Upper lobe of left lung (tissue), 6 donors: ENCODE measurements at regions not wholly inside any gene's neighbourhood (a gene's known extent, or its start where the extent isn't known, plus 50 kb on each side); places are given as distances from the start of the nearest gene placed in this dataset.
A peak's percentile ranks its signal among the peaks of the same experiment; 100 is the strongest.

Experiments used
- ATAC-seq, 2 donors: fragments of 200-7000 bp; cut with Tn5 transposase; one replicate each; pipeline ENCODE4 v1.9.1; 2022; ENCODE audit warnings: mild to moderate bottlenecking in 2 of 2, moderate library complexity in 2 of 2; ENCODE audit not compliant: low FRiP score in 2 of 2
- DNase-seq, 2 donors: peaks; one replicate each; pipeline ENCODE4 v3.0.0-alpha.2; 2019 to 2020
- H3K27ac ChIP-seq, 4 donors: fragments of 200-600 bp; sonication (generic); one replicate each; pipeline ENCODE4 v1.5.1; 2016 to 2019
- H3K27me3 ChIP-seq, 4 donors: fragments of 200-600 bp; sonication (generic); one replicate each; pipeline ENCODE4 v1.5.1; 2017 to 2019
- H3K36me3 ChIP-seq, 4 donors: fragments of 200-600 bp; sonication (generic); one replicate each; pipeline ENCODE4 v1.5.1; 2016 to 2019
- H3K4me1 ChIP-seq, 4 donors: fragments of 200-600 bp; sonication (generic); one replicate each; pipeline ENCODE4 v1.5.1; 2018 to 2019
- H3K4me3 ChIP-seq, 4 donors: fragments of 200-600 bp; sonication (generic); one replicate each; pipeline ENCODE4 v1.5.1; 2017 to 2019; ENCODE audit warnings: mild to moderate bottlenecking in 2 of 4, moderate library complexity in 1 of 4
- H3K9me3 ChIP-seq, 4 donors: fragments of 200-600 bp; sonication (generic); one replicate each; pipeline ENCODE4 v1.5.1; 2018 to 2019
- EP300 ChIP-seq, 4 donors: sonication (generic); formaldehyde crosslinking; IDR thresholded peaks; one replicate each; pipeline ENCODE4 v1.5.1; 2017; ENCODE audit warnings: antibody characterized with exemption in 4 of 4, control low read depth in 2 of 4
- POLR2A ChIP-seq, 4 donors: fragments of 450-650 bp; IDR thresholded peaks; one replicate each; pipeline ENCODE4 v1.5.1; 2016 to 2017; ENCODE audit warnings: antibody characterized with exemption in 4 of 4, mild to moderate bottlenecking in 2 of 4
- POLR2AphosphoS5 ChIP-seq, 2 donors: sonication (generic); formaldehyde crosslinking; IDR thresholded peaks; one replicate each; pipeline ENCODE4 v1.5.1; 2017; ENCODE audit warnings: antibody characterized with exemption in 2 of 2
- WGBS, 2 donors: methylation state at CpG; one replicate each; pipeline ENCODE4 v1.1.5; 2017 to 2018; 5-methylcytosine and 5-hydroxymethylcytosine counted together
- TF ChIP-seq, protein P1 (sequence below), 6 experiments: fragments of 450-650 bp in 4 of 6; fragments of 200-600 bp in 2 of 6; sonication (generic) in 2 of 6; IDR thresholded peaks; one replicate each; pipeline ENCODE4 v1.5.1; 2016 to 2019; ENCODE audit warnings: antibody characterized with exemption in 6 of 6
- donor health status: DM: no; HTN: no; CAD: no; lungs with moderate emphysema.
- donor health status: DM: no; HTN: yes; CAD: no; lungs with severe emphysema.

DNA sequence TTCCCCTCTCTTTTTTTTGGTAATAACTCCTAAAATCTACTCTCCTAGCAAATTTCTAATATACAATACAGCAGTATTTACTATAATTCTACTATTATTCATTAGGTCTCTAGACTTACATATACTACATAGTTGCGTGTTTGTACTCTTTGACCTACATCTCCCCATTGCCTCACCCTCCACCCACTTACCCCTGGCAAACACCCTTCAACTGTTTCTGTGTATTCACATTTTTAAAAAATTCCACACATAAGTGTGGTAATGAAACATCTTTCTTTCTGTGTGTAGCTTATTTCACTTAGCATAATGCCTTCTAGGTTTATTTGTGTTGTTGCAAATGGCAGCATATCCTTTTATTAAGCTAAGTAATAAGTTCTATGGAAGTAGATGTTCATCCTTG is 336.0 kb downstream of the CCDC85A start:
- no peaks in the 10 kb centered on the region for H3K9me3 ChIP-seq
- DNase-seq (peak in 1 of 2 donors; percentile 43), ATAC-seq (no peak)
- H3K27ac ChIP-seq: no peak overlapping the region
- H3K4me3 ChIP-seq: no peak overlapping the region
- H3K4me1 ChIP-seq: no peaks in the 10 kb centered on the region
- H3K27me3 ChIP-seq: no peaks in the 10 kb centered on the region
- H3K36me3 ChIP-seq: no peaks in the 10 kb centered on the region
- WGBS, 2 donors: 0% methylated on average over 1 of the region's 1 CpG
- TF ChIP-seq EP300 (IDR thresholded peaks at IDR 0.05): no peak
- no peak for TF ChIP-seq POLR2AphosphoS5 (IDR thresholded peaks at IDR 0.05)
- no peak for TF ChIP-seq POLR2A (IDR thresholded peaks at IDR 0.05)
- TF ChIP-seq, protein P1, sequence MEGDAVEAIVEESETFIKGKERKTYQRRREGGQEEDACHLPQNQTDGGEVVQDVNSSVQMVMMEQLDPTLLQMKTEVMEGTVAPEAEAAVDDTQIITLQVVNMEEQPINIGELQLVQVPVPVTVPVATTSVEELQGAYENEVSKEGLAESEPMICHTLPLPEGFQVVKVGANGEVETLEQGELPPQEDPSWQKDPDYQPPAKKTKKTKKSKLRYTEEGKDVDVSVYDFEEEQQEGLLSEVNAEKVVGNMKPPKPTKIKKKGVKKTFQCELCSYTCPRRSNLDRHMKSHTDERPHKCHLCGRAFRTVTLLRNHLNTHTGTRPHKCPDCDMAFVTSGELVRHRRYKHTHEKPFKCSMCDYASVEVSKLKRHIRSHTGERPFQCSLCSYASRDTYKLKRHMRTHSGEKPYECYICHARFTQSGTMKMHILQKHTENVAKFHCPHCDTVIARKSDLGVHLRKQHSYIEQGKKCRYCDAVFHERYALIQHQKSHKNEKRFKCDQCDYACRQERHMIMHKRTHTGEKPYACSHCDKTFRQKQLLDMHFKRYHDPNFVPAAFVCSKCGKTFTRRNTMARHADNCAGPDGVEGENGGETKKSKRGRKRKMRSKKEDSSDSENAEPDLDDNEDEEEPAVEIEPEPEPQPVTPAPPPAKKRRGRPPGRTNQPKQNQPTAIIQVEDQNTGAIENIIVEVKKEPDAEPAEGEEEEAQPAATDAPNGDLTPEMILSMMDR (IDR thresholded peaks at IDR 0.05): no peak

DNA sequence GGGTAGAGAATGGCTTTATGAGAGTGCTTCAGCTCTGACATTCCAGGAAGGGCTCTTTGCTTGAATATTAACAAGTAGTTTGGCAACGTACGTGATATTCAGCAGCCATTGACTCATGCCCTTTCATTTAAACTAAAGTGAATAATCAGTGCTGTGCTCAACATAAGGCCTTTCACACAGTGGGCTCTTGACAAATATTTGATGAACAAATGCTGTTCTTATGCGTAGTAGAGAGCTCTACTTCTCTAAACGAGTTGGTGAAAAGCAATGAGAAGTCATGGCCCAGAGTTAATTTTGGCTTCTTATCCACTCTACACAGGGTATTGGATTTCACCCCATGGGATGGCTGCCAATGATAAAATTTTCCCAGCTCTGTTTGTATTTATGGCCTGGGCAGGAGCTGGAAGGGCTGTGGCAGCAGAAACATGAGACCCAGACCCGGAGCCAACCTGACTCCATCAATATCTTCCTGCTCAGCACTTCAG is 338.9 kb downstream of the CCDC85A start:
- Histone ChIP-seq H3K4me1 (no peaks in the 10 kb centered on the region), H3K36me3 (no peaks in the 10 kb centered on the region), H3K4me3 (no peak overlapping the region), H3K9me3 (no peaks in the 10 kb centered on the region), H3K27ac (no peak overlapping the region), H3K27me3 (no peaks in the 10 kb centered on the region)
- TF ChIP-seq, protein P1 (IDR thresholded peaks at IDR 0.05): no peak
- TF ChIP-seq EP300 (IDR thresholded peaks at IDR 0.05): peak in 1 of 4 donors; percentile 64
- ATAC-seq (peak; percentile 50 to 88), DNase-seq (peak in 1 of 2 donors; percentile 42)
- 46 to 56% methylated on average over 5 of the region's 5 CpGs for WGBS, 2 donors

DNA sequence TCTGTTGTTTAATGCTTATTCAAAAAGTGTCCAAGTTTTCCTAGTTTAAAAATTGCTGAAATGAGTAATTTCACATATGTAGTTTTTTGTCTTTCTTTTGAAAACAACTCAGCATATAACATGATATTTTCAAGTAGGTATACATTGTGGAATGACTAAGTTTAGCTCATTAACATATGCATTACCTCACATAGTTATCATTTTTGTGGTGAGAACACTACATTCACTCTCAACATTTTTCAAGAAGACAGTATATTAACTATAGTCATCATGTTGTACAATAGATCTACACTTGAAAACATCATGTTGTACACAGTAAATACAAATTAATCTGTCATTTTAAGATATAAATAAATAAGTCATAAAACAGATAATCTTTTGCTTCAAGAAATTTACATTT is 340.0 kb downstream of the CCDC85A start:
- H3K4me1 ChIP-seq: no peaks in the 10 kb centered on the region
- H3K27me3 ChIP-seq: no peaks in the 10 kb centered on the region
- no peak overlapping the region for H3K4me3 ChIP-seq
- ATAC-seq: no peak
- no peak overlapping the region for H3K27ac ChIP-seq
- TF ChIP-seq POLR2AphosphoS5 (IDR thresholded peaks at IDR 0.05) (no peak), POLR2A (IDR thresholded peaks at IDR 0.05) (no peak), EP300 (IDR thresholded peaks at IDR 0.05) (no peak)
- TF ChIP-seq, protein P1 (IDR thresholded peaks at IDR 0.05): no peak
- H3K9me3 ChIP-seq: no peaks in the 10 kb centered on the region
- H3K36me3 ChIP-seq: no peaks in the 10 kb centered on the region
- DNase-seq: no peak

DNA sequence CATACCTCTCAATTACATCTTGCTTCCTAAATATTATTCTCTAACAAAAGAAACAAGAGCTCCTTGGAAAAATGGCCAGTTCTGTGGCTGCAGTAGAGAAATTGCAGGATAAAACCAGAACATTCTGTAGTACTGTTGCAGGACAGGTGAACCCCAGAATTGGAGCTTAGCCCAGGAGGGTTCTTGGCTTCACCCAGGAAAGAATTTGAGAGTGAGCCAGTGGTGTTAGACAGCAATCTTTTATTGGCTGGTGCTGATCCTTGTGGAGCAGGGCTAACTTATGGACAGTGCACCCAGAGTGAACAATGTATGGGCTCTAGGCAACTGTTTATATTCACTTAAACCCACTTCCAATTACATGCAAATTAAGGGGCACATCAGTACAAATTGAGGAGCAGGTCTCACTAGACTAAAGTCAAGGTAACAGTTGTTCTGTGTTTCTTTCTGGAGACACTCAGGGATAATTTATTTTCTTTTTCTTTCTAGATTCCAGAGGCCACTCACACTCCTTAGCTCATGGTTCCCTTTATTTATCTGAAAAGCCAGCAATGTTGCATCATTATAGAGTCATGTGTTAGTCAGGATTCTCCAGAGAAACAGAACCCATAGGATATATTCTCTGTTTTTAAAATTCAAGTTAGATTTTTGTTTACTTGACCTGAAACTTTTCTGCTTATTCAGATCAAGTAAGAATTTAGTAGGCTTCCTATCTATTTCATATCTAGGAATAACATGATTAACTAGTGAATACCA is 348.1 kb downstream of the CCDC85A start:
- no peaks in the 10 kb centered on the region for H3K36me3 ChIP-seq
- no peaks in the 10 kb centered on the region for H3K9me3 ChIP-seq
- no peak overlapping the region for H3K4me3 ChIP-seq
- H3K27ac ChIP-seq: no peak overlapping the region
- H3K4me1 ChIP-seq: no peaks in the 10 kb centered on the region
- DNase-seq: no peak
- no peaks in the 10 kb centered on the region for H3K27me3 ChIP-seq
- TF ChIP-seq POLR2AphosphoS5 (IDR thresholded peaks at IDR 0.05): no peak
- TF ChIP-seq, protein P1 (IDR thresholded peaks at IDR 0.05): no peak
- no peak for ATAC-seq

DNA sequence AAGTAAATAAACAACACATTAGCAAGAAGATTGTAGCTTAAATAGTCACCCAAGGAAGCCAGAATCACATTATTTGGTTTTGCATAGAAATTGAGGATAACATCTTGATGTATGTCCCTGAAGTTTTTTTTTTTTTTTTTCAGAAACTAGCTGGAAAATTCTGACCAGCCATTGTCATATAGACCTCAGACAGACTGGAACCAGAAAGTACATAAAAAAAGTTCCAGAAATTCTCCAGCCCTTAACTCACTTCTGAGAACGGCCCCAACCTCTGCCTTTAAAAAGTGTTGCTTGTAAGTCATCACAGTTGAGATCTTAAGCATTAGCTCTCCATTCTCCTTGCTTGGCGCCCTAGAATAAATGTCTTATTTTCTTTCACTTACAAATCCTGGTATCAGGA is 350.5 kb downstream of the CCDC85A start:
- WGBS, 2 donors: 70 to 71% methylated on average over 2 of the region's 2 CpGs
- no peak overlapping the region for H3K27ac ChIP-seq
- TF ChIP-seq EP300 (IDR thresholded peaks at IDR 0.05): no peak
- no peak for TF ChIP-seq POLR2A (IDR thresholded peaks at IDR 0.05)
- TF ChIP-seq POLR2AphosphoS5 (IDR thresholded peaks at IDR 0.05): no peak
- TF ChIP-seq, protein P1 (IDR thresholded peaks at IDR 0.05): no peak

More for the DNA sequence above, 350.5 kb downstream of the CCDC85A start:
- Histone ChIP-seq H3K36me3 (no peaks in the 10 kb centered on the region), H3K9me3 (no peaks in the 10 kb centered on the region), H3K27me3 (no peaks in the 10 kb centered on the region), H3K4me3 (no peak overlapping the region), H3K4me1 (no peaks in the 10 kb centered on the region)
- DNase-seq (no peak), ATAC-seq (no peak)
